ENCODE measurements at regions not wholly inside any gene's neighbourhood (a gene's known extent, or its start where the extent isn't known, plus 50 kb on each side); places are given as distances from the start of the nearest gene placed in this dataset.
"Not testable (repeated sequence)": the region's sequence is repeated elsewhere in the genome, so short reads cannot be mapped to it uniquely, and the experiment has no call there.

DNA sequence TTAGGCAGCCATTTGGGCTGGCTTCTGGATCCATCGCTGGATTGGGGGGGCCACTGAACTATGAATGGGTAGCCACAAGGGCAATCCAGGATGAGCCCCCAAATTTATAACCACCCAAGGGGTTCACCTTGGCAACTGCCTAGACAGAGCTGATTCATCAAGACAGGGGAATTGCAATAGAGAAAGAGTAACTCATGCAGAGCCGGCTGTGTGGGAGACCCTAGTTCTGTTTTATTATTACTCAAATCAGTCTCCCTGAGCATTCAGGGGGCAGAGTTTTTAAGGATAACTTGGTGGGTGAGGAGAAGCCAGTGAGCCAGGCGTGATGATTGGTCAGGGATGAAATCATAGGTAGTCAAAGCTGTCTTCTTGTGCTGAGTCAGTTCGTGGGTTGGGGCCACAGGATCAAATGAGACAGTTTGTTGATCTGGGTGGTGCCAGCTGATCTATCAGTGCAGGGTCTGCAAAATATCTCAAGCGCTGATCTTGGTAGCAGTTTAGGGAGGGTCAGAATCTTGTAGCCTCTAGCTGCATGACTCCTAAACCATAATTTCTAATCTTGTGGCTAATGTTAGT, 57.9 kb downstream of the DNAJB9 start:
- no peak for DNase-seq (ENCODE audit: low read depth)

DNA sequence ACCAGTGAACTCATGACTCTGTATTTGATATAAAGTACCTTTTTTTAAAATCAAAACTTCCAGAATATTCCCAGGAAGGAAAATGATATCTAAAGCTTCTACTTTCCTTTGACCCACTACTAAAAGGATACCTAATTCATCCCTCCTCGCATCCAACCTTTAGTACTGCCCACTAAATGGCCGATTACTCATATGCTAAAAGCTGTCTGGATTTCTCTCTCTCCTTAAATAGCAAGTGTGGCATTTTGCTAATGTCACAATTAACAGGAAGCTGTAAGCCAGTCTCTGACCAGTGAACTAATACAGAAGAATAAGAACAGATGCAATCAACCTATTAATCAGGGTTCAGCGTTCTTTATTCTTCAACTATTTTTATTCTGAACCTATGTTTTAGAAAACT, 59.0 kb downstream of the DNAJB9 start:
- DNase-seq (ENCODE audit: low read depth), result no peak

DNA sequence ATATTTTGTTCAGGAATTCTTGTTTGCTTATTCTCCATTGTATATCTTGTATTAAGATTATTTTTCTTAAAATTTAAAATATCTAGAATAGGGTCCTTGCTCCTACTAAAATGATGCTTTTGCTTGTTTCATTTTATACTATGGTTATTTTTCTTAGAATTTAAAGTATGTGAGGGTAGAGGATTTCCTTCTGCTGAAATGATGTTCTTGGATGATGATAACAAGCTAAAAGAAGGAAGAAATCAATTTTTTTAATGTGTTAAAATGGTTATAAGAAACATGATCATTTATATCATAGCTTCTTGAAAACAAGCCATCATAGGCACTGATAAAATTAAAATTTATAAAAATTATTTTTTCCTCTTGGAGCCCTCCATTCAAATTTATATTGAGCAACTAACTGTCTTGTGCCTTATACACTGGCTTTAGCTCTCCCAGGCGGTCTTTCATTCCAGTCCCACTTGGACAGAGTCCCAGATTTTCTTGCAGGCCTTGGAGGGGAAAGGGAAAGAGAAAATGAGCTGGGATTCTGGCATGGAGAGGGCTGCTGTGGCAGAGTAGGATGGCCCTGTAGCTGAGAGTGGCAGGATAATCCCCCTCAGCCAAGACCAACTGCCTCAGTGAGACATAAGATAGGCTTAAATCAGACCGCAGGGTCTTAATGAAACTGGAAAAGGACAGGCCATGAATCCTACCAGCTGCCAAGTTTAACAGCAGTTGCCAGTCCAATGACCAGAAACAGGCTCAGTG, 60.2 kb downstream of the DNAJB9 start:
- no peak for DNase-seq (ENCODE audit: low read depth)

DNA sequence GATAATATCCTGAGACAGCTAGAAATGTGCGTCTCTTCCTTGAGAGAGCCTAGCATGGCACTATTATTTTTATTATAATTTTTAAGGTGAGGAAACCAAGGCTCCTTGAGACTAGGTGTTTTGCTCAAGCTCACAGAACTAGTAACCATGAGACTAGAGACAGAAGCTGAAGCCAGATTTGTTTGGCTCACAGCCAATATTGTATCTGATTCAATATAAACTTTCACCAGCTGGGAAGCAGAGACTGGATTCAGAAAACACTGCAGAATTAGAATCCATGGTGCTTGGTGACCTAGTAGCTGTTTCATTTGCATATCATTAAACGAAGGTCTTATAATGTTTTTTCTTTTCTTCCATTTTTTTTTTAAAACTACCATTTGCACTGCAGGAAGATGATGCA, 64.4 kb downstream of the DNAJB9 start:
- DNase-seq (ENCODE audit: low read depth), result no peak

DNA sequence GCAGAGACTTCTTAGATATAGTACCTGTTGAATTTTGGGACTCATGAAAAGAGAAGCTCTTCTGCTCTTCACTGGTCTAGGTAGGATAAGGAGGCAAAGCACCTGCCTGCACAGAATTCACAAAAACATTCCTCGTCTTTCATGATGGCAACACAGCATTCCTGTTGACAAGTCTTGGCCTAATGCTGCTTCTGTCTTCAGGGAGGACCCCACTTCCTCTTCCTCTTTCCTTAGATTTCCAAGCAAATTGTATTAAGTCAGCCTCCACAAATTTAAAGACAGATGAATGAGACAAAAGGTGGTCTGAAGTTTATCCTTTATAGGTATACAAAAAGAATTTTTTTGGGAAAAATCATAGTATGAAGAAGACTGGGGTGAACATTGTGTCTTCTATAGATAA, 64.9 kb downstream of the DNAJB9 start:
- no peak for DNase-seq (ENCODE audit: low read depth)

DNA sequence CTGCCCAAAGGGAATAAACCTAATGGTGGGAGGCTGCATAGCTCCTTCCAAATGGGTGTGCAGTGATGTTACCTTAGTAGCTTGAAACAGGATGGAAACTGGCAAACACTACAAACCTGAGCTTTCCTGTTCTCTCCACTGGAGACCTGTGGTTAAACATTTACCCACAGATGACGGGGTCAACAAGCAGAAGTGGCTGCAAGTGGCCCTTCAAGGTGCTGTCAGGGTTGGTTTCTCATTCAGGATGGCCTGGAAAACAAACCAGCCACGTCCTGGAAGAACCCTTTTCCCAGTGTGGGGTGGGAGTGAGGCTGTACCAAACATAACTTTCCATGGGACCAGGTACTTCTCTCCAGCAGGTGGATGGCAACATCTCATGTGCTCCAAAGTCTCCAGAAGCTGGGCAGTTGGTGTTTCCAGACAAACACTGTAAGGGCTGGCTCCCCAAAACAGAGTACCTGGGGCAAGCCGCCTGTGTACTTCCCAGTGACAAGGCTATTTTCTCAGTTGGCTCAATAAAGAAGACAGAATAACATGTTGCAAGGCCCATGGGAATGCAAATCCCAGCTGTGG, 67.5 kb downstream of the DNAJB9 start:
- DNase-seq (ENCODE audit: low read depth), result no peak

DNA sequence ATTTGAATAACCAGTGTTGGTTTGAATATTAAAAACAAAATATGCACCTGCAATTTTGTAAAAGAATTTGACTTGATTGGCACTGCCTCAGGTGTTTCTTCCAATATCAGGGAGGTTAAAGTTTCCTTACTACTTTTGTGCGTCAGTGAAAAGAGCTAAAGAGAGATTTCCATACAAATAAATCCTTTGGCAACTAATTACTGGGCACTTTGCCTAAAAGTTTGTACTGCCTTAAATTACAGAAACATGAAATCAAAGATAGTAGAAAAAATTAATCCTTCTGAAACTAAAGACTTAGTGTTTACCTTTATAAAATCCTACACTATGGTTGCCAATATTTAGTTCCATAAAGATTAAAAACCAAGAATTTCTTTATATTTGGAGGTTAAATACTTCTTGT, 72.5 kb downstream of the DNAJB9 start:
- DNase-seq (ENCODE audit: low read depth), result no peak

DNA sequence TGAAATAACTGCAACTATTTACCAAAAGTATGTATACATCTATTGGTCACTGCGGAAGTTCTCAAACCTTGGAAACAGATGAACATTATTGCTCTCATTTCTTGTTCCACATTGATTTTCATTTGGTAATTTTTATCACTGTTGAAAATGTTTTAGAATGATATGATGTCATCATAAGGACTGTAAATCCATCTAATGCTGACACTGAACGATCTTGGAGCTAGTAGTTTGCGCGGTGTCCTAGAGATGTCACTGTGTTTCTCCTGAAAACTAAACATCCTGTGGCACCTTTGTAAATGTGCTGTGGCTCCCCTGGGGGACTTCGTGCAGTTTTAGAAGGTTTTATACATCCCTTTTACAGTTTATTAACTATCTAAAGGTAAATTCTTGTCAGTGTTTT, 73.5 kb downstream of the DNAJB9 start:
- no peak for DNase-seq (ENCODE audit: low read depth)

DNA sequence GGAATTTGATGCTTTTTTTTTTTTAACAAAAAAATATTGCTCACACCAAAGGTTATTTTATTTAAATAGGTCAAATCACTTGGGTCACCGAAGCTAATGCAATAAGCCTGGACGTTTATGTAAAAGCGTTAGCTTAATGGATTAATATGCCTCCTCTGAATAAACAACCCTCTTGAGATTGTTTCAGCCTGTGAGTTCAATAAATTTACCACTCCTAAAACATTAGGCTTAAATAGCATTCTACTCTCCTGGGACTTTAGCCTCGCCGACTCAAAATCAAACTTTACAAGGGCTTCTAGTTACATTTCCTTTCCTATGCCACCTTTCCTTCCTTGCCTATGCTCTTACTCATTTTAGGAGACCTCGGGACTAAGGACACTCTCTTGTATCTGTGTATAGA, 79.3 kb downstream of the DNAJB9 start:
- DNase-seq (ENCODE audit: low read depth), result no peak

DNA sequence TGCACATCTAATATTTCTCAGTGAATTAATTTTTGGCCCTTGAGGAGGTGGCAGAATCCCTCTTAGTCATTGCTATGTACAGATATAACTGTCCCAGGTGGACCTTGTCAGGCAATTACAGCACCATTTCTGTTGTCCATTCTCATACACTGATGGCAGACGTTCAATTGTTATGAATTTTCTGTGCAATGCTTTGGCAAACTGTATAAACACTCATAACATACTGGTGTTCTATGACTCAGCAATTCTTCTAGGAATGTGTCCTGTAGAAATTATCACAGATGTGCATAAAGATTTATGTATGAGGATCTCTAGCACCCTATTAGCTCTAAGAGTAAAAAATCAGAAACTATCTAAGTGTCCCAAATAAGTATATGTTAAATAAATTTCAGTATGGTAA, 80.8 kb downstream of the DNAJB9 start:
- DNase-seq (ENCODE audit: low read depth), result peak; percentile 39

DNA sequence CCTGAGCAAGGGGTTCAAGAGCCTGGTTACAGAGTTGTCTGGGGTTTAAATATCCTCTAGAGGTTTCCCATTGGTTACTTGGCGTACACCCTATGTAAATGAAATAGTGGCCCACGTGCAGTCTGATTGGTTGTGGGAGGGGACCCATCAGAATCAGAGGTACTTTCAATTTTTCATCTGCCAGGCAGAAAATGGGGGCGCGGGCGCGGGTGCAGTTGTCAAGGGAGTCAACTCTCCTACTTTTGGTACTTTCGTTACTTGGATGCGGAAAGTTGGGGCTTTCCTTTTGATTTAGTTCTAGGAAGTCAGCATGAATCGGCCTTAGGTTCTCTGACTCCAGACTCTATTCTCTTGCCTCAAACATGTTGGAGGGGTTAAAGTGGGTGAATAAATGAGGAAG, 83.2 kb downstream of the DNAJB9 start:
- DNase-seq (ENCODE audit: low read depth), result no peak

DNA sequence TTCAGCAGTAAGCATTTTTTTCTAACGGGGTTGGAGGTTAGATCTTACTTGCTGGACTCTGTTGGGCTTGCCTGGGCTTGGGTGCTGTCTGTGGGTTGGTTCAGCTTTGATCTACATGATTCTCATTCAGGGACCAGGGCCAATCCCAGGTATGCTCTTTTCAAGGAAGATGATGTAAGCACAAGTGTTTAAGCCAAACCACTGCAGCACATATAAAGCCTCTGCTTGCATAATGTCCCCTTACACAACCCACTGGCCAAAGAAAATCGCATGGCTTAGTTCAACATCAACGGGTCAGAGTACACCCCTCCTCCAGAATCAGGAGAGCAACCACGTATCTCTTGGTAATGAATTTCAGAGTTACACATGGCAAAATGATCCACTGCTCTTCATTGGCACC, 83.9 kb downstream of the DNAJB9 start:
- DNase-seq (ENCODE audit: low read depth), result no peak

DNA sequence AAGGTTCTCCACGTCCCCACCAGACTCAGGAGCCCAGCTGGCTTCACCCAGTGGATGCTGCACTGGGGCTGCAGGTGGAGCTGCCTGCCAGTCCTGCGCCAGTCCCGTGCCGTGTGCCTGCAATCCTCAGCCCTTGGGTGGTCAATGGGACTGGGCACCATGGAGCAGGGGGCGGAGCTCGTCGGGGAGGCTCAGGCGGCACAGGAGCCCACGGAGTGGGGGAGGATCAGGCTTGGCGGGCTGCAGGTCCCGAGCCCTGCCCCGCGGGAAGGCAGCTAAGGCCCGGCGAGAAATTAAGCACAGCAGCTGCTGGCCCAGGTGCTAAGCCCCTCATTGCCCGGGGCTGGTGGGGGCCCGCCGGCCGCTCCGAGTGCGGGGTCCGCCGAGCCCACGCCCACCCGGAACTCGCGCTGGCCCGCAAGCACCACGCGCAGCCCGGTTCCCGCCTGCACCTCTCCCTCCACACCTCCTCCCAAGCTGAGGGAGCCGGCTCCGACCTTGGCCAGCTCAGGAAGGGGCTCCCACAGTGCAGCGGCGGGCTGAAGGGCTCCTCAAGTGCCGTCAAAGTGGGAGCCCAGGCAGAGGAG, 87.6 kb downstream of the DNAJB9 start:
- DNase-seq (ENCODE audit: low read depth), result not testable (repeated sequence)

DNA sequence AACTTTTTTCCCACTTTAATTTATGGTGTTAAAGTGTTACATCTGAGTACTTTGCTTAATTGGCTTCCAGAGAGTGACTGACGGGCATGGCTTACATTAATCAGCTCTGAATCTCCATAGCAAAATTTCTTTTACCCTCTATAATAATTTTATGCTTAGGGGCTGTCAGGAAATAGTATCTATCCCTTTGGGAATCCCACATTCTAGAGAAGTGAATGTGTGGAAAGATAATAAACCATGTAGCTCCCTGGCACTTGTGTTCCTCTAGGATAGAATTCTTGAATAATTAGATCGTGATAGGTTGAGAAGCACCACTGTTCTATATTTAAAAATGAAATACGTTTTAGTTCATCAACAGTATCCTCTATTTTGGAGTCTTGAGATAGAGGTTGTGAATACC, 89.6 kb downstream of the DNAJB9 start:
- no peak for DNase-seq (ENCODE audit: low read depth)

DNA sequence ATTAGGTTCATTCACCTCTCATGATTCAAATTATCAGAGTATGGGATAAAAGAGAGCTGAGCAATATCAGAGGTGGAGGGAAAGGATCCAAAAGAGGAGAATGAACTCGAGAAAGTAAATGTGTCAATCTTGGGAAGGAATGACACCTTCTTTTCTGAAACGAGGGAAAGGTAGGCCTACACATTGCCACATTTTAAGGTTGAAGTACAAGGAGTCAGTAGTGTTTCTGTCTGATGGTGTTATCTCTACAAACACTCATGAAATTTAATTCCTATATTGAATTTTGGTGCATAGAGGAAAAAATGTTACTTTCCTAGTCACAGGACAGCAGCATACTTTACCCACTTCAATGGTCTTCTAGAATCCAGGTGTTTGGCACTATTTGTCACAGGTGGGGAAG, 90.2 kb downstream of the DNAJB9 start:
- no peak for DNase-seq (ENCODE audit: low read depth)

DNA sequence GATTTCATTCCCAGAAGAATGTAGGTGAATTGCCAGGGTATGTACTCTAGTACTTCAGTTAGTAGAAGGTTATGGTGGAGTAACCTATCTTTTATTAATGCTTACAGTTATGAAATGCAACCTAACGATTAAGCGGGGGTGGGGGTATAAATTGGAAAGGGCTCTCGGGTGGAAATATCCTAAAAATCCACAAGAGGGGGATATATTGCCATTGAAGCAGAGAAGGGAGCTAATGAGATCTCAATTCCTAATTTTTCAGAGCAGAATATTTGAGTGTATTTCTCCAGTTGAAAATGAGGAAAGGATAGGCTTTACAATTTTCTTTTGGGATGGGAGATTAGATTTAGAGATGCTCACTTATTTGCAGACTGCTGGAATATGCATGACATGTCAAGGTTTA, 90.8 kb downstream of the DNAJB9 start:
- no peak for DNase-seq (ENCODE audit: low read depth)

DNA sequence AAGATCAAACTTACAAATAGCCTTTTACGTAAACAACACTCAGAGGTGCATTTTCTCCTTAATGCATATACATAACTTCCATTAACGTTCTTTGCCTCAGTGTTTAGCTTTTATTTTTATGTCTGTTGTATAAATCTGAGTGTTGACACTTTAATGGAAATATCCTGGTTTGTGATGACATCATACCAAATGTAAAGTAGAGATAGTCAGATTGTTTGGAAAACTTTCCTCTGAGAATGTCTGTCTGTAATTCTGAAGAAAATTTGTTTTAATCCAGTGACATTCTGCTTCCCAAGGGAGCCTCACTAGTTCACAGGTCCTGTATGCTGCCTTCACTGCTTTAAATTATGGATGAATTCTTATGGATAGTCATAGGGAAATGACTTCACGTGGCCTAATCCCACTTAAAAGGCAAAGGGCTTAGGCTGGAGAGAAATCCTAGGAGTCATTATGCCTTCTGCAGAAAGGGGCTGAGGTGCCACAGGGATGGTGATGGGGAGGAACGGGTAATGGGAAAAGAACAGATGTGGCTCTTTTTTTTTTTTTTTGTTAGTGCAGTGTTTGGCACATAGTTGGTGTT, 93.2 kb downstream of the DNAJB9 start:
- no peak for DNase-seq (ENCODE audit: low read depth)

DNA sequence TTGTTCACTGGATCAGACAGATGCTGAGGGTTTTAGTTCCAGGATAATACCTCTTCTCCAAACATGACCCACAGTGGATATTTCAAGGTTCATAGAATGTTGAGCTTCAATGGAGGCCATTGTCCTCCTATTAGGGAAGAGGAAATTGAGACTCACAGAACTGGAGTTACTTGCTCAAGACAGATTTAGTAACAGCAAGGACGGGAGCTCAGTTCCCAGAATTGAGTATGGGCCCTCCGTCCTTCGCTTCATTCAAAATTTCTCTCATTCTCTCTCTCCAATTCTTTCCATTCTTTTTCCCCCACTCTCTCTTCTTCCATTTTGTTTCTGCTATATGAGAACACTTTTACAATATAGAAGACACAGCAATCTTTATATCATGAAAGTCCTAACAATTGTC, 94.0 kb downstream of the DNAJB9 start:
- DNase-seq (ENCODE audit: low read depth), result no peak

DNA sequence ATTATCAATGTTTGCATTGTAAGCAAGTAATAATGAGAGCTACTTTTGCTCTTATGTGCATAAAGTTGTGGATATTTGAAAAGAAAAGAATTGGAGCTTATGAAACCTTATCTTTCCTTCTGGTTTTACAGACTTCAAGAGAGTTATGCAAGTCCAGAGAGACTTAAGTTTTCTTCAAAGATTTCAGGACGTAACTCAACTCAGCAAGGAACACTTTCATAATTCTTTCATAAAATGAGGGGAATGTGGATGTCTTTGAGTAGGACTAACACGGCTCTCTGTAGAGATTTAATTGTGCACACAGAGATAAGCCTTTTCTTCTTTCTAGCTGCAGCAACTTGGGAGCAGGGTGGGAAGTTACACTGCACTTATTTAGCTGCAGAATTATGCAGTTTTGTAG, 97.5 kb downstream of the DNAJB9 start:
- no peak for DNase-seq (ENCODE audit: low read depth)

DNA sequence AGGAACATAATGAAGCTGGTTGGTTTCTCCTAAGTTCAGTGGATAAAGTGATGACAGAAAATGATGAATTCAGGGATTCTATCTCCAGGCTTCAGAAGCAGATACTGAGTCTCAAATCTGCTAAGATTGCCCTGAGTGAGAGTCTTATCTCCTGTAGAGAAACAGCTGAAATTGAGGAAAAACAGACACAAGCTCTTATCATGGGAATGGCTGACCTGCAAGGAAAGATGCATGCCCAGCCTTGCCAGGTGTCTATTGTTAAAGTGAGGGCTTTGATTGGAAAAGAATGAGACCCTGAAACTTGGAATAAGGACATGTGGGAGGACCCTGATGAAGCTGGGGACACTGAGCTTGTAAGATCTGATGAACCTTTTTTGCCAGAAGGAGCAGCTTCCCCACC, 100.3 kb downstream of the DNAJB9 start:
- DNase-seq (ENCODE audit: low read depth), result no peak

DNA sequence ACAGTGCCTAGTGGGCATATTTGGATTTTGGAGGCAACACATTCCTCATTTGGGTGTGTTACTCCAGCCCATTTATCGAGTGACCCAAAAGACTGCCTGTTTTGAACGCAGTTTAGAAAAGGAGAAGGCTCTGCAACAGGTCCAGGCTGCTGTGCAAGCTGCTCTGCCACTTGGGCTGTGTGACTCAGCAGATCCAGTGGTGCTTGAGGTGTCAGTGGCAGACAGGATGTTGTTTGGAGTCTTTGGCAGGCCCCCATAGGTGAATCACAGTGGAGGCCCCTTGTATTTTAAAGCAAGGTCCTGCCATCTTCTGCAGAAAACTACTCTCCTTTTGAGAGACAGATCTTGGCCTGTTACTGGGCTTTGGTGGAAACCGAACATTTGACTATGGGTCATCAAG, 104.0 kb downstream of the DNAJB9 start:
- DNase-seq (ENCODE audit: low read depth), result not testable (repeated sequence)

DNA sequence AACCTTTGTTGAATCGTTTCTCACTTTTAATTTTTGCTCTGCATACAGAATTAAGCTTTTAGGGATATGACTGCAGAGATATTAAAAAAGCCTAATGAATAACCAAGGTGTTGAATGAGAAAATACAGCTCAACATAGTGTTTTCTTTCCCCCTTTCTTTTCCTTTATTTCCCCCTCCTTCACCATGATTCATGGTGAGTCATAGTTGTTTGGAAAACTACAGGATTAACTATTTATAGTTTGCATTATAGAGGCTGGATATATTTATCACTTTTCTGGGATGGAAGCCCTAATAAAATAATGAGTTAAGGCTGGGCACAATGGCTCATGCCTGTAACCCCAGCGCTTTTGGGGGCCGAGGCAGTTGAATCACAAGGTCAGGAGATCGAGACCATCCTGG, 115.0 kb downstream of the DNAJB9 start:
- no peak for DNase-seq (ENCODE audit: low read depth)

DNA sequence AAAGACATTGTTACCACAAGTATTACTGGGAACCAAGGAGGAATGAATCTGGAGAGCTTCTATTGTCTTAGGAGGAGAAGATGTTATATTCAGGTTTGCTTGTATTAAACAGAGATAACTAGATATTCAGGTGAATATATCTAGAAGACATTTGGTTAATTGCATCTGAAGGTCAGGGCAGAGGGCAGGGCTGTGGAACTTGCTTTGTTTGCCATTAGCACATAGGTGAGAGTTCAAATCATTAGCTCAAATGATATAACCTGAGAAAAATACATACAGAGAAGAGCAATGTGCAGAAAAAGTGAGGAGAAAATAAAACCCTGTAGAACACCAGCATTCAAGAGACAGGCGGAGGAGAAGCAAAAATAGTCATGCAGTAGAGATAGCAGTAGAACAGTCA, 116.8 kb downstream of the DNAJB9 start:
- no peak for DNase-seq (ENCODE audit: low read depth)

All from fibroblast of the conjunctiva (primary cell).